SK-N-SH (cell line): ENCODE measurements at regions not wholly inside any gene's neighbourhood (a gene's known extent, or its start where the extent isn't known, plus 50 kb on each side); places are given as distances from the start of the nearest gene placed in this dataset.

Experiments
- CTCF ChIA-PET: fragments of 300-600, 350-600 bp; formaldehyde crosslinking; extraction: SDS; loops from one replicate; lab custom pipeline; 2021; lab: Yijun Ruan, JAX
- POLR2A ChIA-PET: fragments of 350-600 bp; sonication (Branson Sonifier 250); formaldehyde crosslinking; extraction: SDS; loops from one replicate; lab custom pipeline; 2020; ENCODE audit warnings: antibody characterized with exemption, inconsistent platforms; lab: Yijun Ruan, JAX
- DNase-seq: peaks from one replicate; pipeline ENCODE4 v3.0.0; 2012
- H2AFZ ChIP-seq: fragments of 200-600 bp; sonication (generic); 2 replicates; pipeline ENCODE4 v1.8.1; 2016; ENCODE audit warnings: antibody characterized with exemption, mild to moderate bottlenecking, low read depth
- H3F3A ChIP-seq: fragments of 200-600 bp; sonication (generic); replicated peaks from 2 replicates; pipeline ENCODE3; 2016; ENCODE audit warnings: antibody characterized with exemption, mild to moderate bottlenecking; ENCODE audit not compliant: insufficient read depth
- H3K27ac ChIP-seq, 2 experiments: fragments of 200-500 bp in 1 of 2; fragments of 200-600 bp in 1 of 2; sonication (Bioruptor generic) in 1 of 2; sonication (generic), shearing (Covaris generic) in 1 of 2; 2 replicates each; pipeline versions ENCODE4 v1.5.1 to v1.6.1; 2014 to 2016; ENCODE audit warnings: low read depth in 2 of 2, inconsistent platforms in 1 of 2, low read length in 1 of 2, mild to moderate bottlenecking in 1 of 2, mixed read lengths in 1 of 2
- H3K27me3 ChIP-seq: fragments of 200-600 bp; sonication (generic), shearing (Covaris generic); 2 replicates; pipeline ENCODE4 v1.6.1; 2016; ENCODE audit warnings: mixed run types; ENCODE audit not compliant: insufficient read depth
- H3K36me3 ChIP-seq, 2 experiments: fragments of 200-500 bp in 1 of 2; fragments of 200-600 bp in 1 of 2; sonication (Bioruptor generic) in 1 of 2; sonication (generic) in 1 of 2; replicated peaks in 1 of 2; 2 replicates each; pipeline versions ENCODE3 to v1.5.1; 2014 to 2016; ENCODE audit warnings: low read length in 1 of 2, mild to moderate bottlenecking in 1 of 2; ENCODE audit not compliant: insufficient read depth in 2 of 2, control insufficient read depth in 1 of 2
- H3K4me1 ChIP-seq, 2 experiments: fragments of 200-500 bp in 1 of 2; fragments of 200-600 bp in 1 of 2; sonication (Bioruptor generic) in 1 of 2; sonication (generic), shearing (Covaris generic) in 1 of 2; 2 replicates each; pipeline versions ENCODE4 v1.5.1 to v1.6.1; 2014 to 2016; ENCODE audit warnings: low read depth in 1 of 2, low read length in 1 of 2, mixed run types in 1 of 2; ENCODE audit not compliant: insufficient read depth in 2 of 2, control insufficient read depth in 1 of 2
- H3K4me2 ChIP-seq: fragments of 200-600 bp; sonication (generic), shearing (Covaris generic); 2 replicates; pipeline ENCODE4 v1.6.1; 2017; ENCODE audit warnings: mixed run types
- H3K4me3 ChIP-seq, 2 experiments: fragments of 200-500 bp in 1 of 2; fragments of 200-600 bp in 1 of 2; sonication (Bioruptor generic) in 1 of 2; sonication (generic), shearing (Covaris generic) in 1 of 2; 2 replicates each; pipeline versions ENCODE4 v1.5.1 to v1.8.1; 2014 to 2016; ENCODE audit warnings: low read depth in 2 of 2, inconsistent platforms in 1 of 2, low read length in 1 of 2, mild to moderate bottlenecking in 1 of 2, mixed read lengths in 1 of 2, moderate library complexity in 1 of 2
- H3K79me2 ChIP-seq: fragments of 200-600 bp; sonication (generic); 2 replicates; pipeline ENCODE4 v1.8.1; 2017; ENCODE audit warnings: mild to moderate bottlenecking; ENCODE audit not compliant: insufficient read depth
- H3K9ac ChIP-seq: fragments of 200-600 bp; sonication (generic); 2 replicates; pipeline ENCODE4 v1.6.1; 2017; ENCODE audit warnings: mixed run types
- H3K9me2 ChIP-seq: fragments of 200-600 bp; sonication (generic); 2 replicates; pipeline ENCODE4 v1.6.1; 2017; ENCODE audit warnings: mixed run types
- H3K9me3 ChIP-seq: fragments of 200-600 bp; sonication (generic); 2 replicates; pipeline ENCODE4 v1.6.1; 2017; ENCODE audit warnings: mixed run types, mild to moderate bottlenecking, moderate library complexity
- H4K20me1 ChIP-seq: fragments of 200-600 bp; sonication (generic); 2 replicates; pipeline ENCODE4 v1.6.1; 2017; ENCODE audit warnings: mild to moderate bottlenecking, mixed run types; ENCODE audit not compliant: insufficient read depth
- EP300 ChIP-seq, 2 experiments: IDR thresholded peaks; 2 replicates each; pipeline versions ENCODE4 v1.4.0 to v1.6.1; 2012; ENCODE audit warnings: borderline replicate concordance in 1 of 2, low read depth in 1 of 2, low read length in 1 of 2
- FOXM1 ChIP-seq: IDR thresholded peaks from 2 replicates; pipeline ENCODE4 v1.4.0; 2012; ENCODE audit warnings: low read depth, mild to moderate bottlenecking
- GABPA ChIP-seq: IDR thresholded peaks from 2 replicates; pipeline ENCODE4 v1.4.0; 2012; ENCODE audit warnings: low read depth, mild to moderate bottlenecking
- GATA2 ChIP-seq: sonication (generic); formaldehyde crosslinking; IDR thresholded peaks from 2 replicates; pipeline ENCODE4 v1.5.0; 2020; ENCODE audit warnings: mild to moderate bottlenecking, missing genetic modification reagents
- IRF3 ChIP-seq: fragments of 150-350 bp; IDR thresholded peaks from 2 replicates; pipeline ENCODE4 v1.6.1; 2016; ENCODE audit warnings: mild to moderate bottlenecking, low read depth, low read length
- MAX ChIP-seq: IDR thresholded peaks from 2 replicates; pipeline ENCODE4 v1.4.0; 2012; ENCODE audit warnings: low read depth
- MEF2A ChIP-seq: IDR thresholded peaks from 2 replicates; pipeline ENCODE4 v1.4.0; 2012; ENCODE audit warnings: low read depth, borderline replicate concordance
- MXI1 ChIP-seq: IDR thresholded peaks from 2 replicates; pipeline ENCODE4 v1.6.1; 2012; ENCODE audit warnings: mild to moderate bottlenecking, low read depth, low read length, improper control_type of control experiment
- RFX5 ChIP-seq: IDR thresholded peaks from 2 replicates; pipeline ENCODE4 v1.6.1; 2012; ENCODE audit warnings: mild to moderate bottlenecking, improper control_type of control experiment, low read length
- RXRA ChIP-seq: IDR thresholded peaks from 2 replicates; pipeline ENCODE4 v1.4.0; 2012; ENCODE audit warnings: low read depth, mild to moderate bottlenecking, borderline replicate concordance
- SMC3 ChIP-seq: IDR thresholded peaks from 2 replicates; pipeline ENCODE4 v1.6.1; 2012; ENCODE audit warnings: low read depth, low read length, improper control_type of control experiment
- TEAD4 ChIP-seq: IDR thresholded peaks from 2 replicates; pipeline ENCODE4 v1.4.0; 2012; ENCODE audit warnings: mild to moderate bottlenecking, borderline replicate concordance; ENCODE audit not compliant: insufficient read depth
- USF1 ChIP-seq: IDR thresholded peaks from 2 replicates; pipeline ENCODE4 v1.4.0; 2012; ENCODE audit warnings: low read depth, borderline replicate concordance
- USF2 ChIP-seq: fragments of 150-350 bp; IDR thresholded peaks from 2 replicates; pipeline ENCODE4 v1.6.1; 2017; ENCODE audit warnings: antibody characterized with exemption, low read length, low read depth, borderline replicate concordance
- ZBTB33 ChIP-seq: IDR thresholded peaks from 2 replicates; pipeline ENCODE4 v1.4.0; 2012; ENCODE audit warnings: low read depth, borderline replicate concordance
- WGBS: methylation state at CpG from one replicate; pipeline ENCODE4 v1.1.6; 2017; ENCODE audit warnings: low lambda C conversion rate; 5-methylcytosine and 5-hydroxymethylcytosine counted together

- H3K79me2 ChIP-seq, result no peaks in the 10 kb centered on the region
- no peak overlapping the region for H3K4me2 ChIP-seq
- H3K36me3 ChIP-seq, result no peaks in the 10 kb centered on the region
- CTCF ChIA-PET, result no interaction called here
- no peak overlapping the region for H3K9ac ChIP-seq
- H3K4me1 ChIP-seq, result no peaks in the 10 kb centered on the region
- TF ChIP-seq TEAD4 (no peak), FOXM1 (no peak), SMC3 (no peak), IRF3 (no peak), GATA2 (CRISPR knock-in tag) (no peak), MEF2A (no peak), GABPA (no peak), MXI1 (no peak), USF2 (no peak), RXRA (no peak), USF1 (no peak), MAX (no peak), ZBTB33 (no peak), RFX5 (no peak), EP300 (IDR thresholded peaks at IDR 0.05; ENCODE audit: borderline replicate concordance in 1 of 2, low read depth in 1 of 2, low read length in 1 of 2) (no peak)
- DNase-seq, result no peak
- H4K20me1 ChIP-seq, result no peaks in the 10 kb centered on the region
- no peaks in the 10 kb centered on the region for H3K9me3 ChIP-seq
- no peak overlapping the region for H2AFZ ChIP-seq
- no peak overlapping the region for H3K27ac ChIP-seq
- H3K9me2 ChIP-seq, result no peaks in the 10 kb centered on the region
- H3F3A ChIP-seq, result no peaks in the 10 kb centered on the region
- no peak overlapping the region for H3K4me3 ChIP-seq
- POLR2A ChIA-PET, result no interaction called here
- 81% methylated on average over 2 of the region's 2 CpGs for WGBS
- no peaks in the 10 kb centered on the region for H3K27me3 ChIP-seq
Observed at GRCh38 chr5:60312098-60312497, 387.9 kb downstream of the DEPDC1B start.
